Esophagus squamous epithelium (tissue), 4 donors: ENCODE measurements at regions not wholly inside any gene's neighbourhood (a gene's known extent, or its start where the extent isn't known, plus 50 kb on each side); places are given as distances from the start of the nearest gene placed in this dataset.

Experiments
- CTCF ChIP-seq, 6 experiments: fragments of 450-650 bp in 4 of 6; fragments of 200-600 bp in 2 of 6; sonication (generic) in 2 of 6; IDR thresholded peaks; one replicate each; pipeline ENCODE4 v1.5.1; 2016 to 2019; ENCODE audit warnings: antibody characterized with exemption in 6 of 6, mild to moderate bottlenecking in 4 of 6, moderate library complexity in 4 of 6
- POLR2A ChIP-seq, 4 donors: fragments of 450-650 bp; IDR thresholded peaks; one replicate each; pipeline ENCODE4 v1.6.1; 2017; ENCODE audit warnings: antibody characterized with exemption in 4 of 4, mild to moderate bottlenecking in 4 of 4, moderate library complexity in 3 of 4

GRCh38 chr6:97674802-97675201 is 391.8 kb upstream of the MMS22L start:
- TF ChIP-seq CTCF (IDR thresholded peaks at IDR 0.05), result no peak
- no peak for TF ChIP-seq POLR2A (IDR thresholded peaks at IDR 0.05)
